ENCODE measurements at regions not wholly inside any gene's neighbourhood (a gene's known extent, or its start where the extent isn't known, plus 50 kb on each side); places are given as distances from the start of the nearest gene placed in this dataset.

DNA sequence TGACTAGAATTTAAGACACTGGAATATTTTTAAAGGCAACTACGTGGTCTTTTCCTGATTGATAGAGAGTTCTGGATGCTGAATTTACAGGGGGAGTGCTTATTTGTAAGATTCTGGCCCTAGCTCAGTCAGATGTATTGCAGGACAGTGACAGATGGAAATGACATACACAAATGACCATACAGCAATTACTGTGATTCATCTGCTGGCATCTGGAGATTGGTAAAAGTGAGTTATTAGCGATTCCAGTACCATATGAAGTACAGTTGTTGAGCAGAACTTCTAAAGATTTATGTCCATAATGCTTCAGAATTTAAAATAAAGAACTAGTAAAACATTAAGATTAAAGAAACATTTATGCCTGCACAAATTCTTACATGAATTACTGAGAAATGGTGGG is 243.2 kb downstream of the CRPPA start:
- DNase-seq (ENCODE audit: low spot score): no peak
- Histone ChIP-seq H4K20me1 (replicated peaks; ENCODE audit: insufficient read depth) (no peaks in the 10 kb centered on the region), H3K27ac (ENCODE audit: low read depth) (no peak overlapping the region), H3K79me2 (replicated peaks; ENCODE audit: insufficient read depth) (no peaks in the 10 kb centered on the region), H3K9me2 (ENCODE audit: insufficient read depth) (no peaks in the 10 kb centered on the region), H2AFZ (no peak overlapping the region), H3K4me1 (ENCODE audit: insufficient read depth) (no peaks in the 10 kb centered on the region), H3K4me3 (no peak overlapping the region), H3F3A (replicated peaks; ENCODE audit: low read depth) (no peaks in the 10 kb centered on the region), H3K27me3 (ENCODE audit: insufficient read depth) (no peaks in the 10 kb centered on the region), H3K36me3 (ENCODE audit: insufficient read depth) (no peaks in the 10 kb centered on the region), H3K4me2 (no peak overlapping the region)
- TF ChIP-seq, protein P1, sequence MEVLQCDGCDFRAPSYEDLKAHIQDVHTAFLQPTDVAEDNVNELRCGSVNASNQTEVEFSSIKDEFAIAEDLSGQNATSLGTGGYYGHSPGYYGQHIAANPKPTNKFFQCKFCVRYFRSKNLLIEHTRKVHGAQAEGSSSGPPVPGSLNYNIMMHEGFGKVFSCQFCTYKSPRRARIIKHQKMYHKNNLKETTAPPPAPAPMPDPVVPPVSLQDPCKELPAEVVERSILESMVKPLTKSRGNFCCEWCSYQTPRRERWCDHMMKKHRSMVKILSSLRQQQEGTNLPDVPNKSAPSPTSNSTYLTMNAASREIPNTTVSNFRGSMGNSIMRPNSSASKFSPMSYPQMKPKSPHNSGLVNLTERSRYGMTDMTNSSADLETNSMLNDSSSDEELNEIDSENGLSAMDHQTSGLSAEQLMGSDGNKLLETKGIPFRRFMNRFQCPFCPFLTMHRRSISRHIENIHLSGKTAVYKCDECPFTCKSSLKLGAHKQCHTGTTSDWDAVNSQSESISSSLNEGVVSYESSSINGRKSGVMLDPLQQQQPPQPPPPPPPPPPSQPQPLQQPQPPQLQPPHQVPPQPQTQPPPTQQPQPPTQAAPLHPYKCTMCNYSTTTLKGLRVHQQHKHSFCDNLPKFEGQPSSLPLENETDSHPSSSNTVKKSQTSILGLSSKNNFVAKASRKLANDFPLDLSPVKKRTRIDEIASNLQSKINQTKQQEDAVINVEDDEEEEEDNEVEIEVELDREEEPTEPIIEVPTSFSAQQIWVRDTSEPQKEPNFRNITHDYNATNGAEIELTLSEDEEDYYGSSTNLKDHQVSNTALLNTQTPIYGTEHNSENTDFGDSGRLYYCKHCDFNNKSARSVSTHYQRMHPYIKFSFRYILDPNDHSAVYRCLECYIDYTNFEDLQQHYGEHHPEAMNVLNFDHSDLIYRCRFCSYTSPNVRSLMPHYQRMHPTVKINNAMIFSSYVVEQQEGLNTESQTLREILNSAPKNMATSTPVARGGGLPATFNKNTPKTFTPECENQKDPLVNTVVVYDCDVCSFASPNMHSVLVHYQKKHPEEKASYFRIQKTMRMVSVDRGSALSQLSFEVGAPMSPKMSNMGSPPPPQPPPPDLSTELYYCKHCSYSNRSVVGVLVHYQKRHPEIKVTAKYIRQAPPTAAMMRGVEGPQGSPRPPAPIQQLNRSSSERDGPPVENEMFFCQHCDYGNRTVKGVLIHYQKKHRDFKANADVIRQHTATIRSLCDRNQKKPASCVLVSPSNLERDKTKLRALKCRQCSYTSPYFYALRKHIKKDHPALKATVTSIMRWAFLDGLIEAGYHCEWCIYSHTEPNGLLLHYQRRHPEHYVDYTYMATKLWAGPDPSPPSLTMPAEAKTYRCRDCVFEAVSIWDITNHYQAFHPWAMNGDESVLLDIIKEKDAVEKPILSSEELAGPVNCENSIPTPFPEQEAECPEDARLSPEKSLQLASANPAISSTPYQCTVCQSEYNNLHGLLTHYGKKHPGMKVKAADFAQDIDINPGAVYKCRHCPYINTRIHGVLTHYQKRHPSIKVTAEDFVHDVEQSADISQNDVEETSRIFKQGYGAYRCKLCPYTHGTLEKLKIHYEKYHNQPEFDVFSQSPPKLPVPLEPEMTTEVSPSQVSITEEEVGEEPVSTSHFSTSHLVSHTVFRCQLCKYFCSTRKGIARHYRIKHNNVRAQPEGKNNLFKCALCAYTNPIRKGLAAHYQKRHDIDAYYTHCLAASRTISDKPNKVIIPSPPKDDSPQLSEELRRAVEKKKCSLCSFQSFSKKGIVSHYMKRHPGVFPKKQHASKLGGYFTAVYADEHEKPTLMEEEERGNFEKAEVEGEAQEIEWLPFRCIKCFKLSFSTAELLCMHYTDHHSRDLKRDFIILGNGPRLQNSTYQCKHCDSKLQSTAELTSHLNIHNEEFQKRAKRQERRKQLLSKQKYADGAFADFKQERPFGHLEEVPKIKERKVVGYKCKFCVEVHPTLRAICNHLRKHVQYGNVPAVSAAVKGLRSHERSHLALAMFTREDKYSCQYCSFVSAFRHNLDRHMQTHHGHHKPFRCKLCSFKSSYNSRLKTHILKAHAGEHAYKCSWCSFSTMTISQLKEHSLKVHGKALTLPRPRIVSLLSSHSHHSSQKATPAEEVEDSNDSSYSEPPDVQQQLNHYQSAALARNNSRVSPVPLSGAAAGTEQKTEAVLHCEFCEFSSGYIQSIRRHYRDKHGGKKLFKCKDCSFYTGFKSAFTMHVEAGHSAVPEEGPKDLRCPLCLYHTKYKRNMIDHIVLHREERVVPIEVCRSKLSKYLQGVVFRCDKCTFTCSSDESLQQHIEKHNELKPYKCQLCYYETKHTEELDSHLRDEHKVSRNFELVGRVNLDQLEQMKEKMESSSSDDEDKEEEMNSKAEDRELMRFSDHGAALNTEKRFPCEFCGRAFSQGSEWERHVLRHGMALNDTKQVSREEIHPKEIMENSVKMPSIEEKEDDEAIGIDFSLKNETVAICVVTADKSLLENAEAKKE (CRISPR knock-in tag; IDR thresholded peaks at IDR 0.05): no peak
- no peak for TF ChIP-seq NANOG (IDR thresholded peaks at IDR 0.05; ENCODE audit: borderline replicate concordance)
- TF ChIP-seq, protein P2, sequence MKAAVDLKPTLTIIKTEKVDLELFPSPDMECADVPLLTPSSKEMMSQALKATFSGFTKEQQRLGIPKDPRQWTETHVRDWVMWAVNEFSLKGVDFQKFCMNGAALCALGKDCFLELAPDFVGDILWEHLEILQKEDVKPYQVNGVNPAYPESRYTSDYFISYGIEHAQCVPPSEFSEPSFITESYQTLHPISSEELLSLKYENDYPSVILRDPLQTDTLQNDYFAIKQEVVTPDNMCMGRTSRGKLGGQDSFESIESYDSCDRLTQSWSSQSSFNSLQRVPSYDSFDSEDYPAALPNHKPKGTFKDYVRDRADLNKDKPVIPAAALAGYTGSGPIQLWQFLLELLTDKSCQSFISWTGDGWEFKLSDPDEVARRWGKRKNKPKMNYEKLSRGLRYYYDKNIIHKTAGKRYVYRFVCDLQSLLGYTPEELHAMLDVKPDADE (IDR thresholded peaks at IDR 0.05): no peak
- TF ChIP-seq, protein P3, sequence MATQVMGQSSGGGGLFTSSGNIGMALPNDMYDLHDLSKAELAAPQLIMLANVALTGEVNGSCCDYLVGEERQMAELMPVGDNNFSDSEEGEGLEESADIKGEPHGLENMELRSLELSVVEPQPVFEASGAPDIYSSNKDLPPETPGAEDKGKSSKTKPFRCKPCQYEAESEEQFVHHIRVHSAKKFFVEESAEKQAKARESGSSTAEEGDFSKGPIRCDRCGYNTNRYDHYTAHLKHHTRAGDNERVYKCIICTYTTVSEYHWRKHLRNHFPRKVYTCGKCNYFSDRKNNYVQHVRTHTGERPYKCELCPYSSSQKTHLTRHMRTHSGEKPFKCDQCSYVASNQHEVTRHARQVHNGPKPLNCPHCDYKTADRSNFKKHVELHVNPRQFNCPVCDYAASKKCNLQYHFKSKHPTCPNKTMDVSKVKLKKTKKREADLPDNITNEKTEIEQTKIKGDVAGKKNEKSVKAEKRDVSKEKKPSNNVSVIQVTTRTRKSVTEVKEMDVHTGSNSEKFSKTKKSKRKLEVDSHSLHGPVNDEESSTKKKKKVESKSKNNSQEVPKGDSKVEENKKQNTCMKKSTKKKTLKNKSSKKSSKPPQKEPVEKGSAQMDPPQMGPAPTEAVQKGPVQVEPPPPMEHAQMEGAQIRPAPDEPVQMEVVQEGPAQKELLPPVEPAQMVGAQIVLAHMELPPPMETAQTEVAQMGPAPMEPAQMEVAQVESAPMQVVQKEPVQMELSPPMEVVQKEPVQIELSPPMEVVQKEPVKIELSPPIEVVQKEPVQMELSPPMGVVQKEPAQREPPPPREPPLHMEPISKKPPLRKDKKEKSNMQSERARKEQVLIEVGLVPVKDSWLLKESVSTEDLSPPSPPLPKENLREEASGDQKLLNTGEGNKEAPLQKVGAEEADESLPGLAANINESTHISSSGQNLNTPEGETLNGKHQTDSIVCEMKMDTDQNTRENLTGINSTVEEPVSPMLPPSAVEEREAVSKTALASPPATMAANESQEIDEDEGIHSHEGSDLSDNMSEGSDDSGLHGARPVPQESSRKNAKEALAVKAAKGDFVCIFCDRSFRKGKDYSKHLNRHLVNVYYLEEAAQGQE (IDR thresholded peaks at IDR 0.05; ENCODE audit: unreplicated experiment): no peak
- no peaks in the 10 kb centered on the region for H3K36me3 Mint-ChIP-seq (ENCODE audit: low read depth)
- ATAC-seq: no peak
- H3K27ac Mint-ChIP-seq: no peak overlapping the region
- H3K4me1 Mint-ChIP-seq: no peaks in the 10 kb centered on the region
- no peaks in the 10 kb centered on the region for H3K27me3 Mint-ChIP-seq (ENCODE audit: insufficient read depth, low read depth, poor library complexity)
- H3K4me3 Mint-ChIP-seq: no peak overlapping the region
- no peaks in the 10 kb centered on the region for H3K9me3 Mint-ChIP-seq

Data from GM23338 (cell line).